ENCODE measurements at regions not wholly inside any gene's neighbourhood (a gene's known extent, or its start where the extent isn't known, plus 50 kb on each side); places are given as distances from the start of the nearest gene placed in this dataset.
"Not testable (repeated sequence)": the region's sequence is repeated elsewhere in the genome, so short reads cannot be mapped to it uniquely, and the experiment has no call there.

GRCh38 chr4:86413426-86413825 lies 53.6 kb upstream of the MAPK10 start:
- H3K27me3 ChIP-seq; ATAC-seq; H3K4me1 ChIP-seq; H3K36me3 ChIP-seq; H3K27ac ChIP-seq; DNase-seq; H3K9me3 ChIP-seq; intact Hi-C loops (cut with DNase I); H3K4me3 ChIP-seq: not testable (repeated sequence)

DNA sequence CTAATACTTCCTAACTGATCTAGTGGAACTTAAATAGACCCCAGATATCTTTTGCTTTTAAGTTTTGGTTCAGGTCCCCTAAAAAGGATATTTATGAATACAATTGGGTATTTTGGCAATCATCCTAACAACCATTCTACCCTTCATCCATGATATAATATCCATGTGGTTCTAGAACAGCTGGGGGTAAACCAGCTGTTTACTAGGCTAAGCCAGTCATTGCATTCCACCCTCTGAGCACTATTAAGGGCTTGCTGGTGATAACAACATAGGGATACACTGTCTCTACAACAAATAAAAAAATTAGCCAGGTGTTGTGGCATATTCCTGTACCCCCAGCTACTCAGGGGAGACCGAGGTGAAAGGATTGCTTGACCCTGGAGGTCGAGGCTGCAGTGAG lies 54.8 kb upstream of the MAPK10 start:
- TF ChIP-seq, protein P1, sequence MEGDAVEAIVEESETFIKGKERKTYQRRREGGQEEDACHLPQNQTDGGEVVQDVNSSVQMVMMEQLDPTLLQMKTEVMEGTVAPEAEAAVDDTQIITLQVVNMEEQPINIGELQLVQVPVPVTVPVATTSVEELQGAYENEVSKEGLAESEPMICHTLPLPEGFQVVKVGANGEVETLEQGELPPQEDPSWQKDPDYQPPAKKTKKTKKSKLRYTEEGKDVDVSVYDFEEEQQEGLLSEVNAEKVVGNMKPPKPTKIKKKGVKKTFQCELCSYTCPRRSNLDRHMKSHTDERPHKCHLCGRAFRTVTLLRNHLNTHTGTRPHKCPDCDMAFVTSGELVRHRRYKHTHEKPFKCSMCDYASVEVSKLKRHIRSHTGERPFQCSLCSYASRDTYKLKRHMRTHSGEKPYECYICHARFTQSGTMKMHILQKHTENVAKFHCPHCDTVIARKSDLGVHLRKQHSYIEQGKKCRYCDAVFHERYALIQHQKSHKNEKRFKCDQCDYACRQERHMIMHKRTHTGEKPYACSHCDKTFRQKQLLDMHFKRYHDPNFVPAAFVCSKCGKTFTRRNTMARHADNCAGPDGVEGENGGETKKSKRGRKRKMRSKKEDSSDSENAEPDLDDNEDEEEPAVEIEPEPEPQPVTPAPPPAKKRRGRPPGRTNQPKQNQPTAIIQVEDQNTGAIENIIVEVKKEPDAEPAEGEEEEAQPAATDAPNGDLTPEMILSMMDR (IDR thresholded peaks at IDR 0.05), result no peak
- no peak for ATAC-seq
- Histone ChIP-seq H3K36me3 (no peaks in the 10 kb centered on the region), H3K9me3 (peaks cover 0 to 6% of the 10 kb centered on the region in 2 donors), H3K4me3 (no peak overlapping the region), H3K27ac (no peak overlapping the region), H3K4me1 (no peaks in the 10 kb centered on the region), H3K27me3 (no peaks in the 10 kb centered on the region)
- intact Hi-C loops (cut with DNase I), result no loop called here
- no peak for DNase-seq

DNA sequence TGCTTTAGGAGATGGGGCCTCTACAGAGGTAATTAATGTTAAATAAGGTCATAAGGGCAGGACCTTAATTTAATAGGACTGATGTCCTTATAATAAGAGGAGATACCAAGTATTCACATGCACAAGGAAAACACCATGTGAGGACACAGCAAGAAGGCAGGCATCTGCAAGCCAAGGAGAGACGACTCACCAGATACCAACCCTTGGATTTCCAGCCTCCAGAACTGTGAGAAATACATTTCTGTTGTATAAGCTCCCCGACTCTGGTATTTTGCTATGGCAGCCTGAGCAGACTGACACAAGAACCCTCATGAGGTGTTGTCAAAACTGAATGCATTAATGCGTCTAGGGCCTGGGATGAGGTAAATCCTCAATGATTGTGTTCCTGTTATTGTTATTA lies 56.2 kb upstream of the MAPK10 start:
- Histone ChIP-seq H3K9me3 (peaks cover 0 to 6% of the 10 kb centered on the region in 2 donors), H3K36me3 (no peaks in the 10 kb centered on the region), H3K4me3 (no peak overlapping the region), H3K27me3 (no peaks in the 10 kb centered on the region), H3K27ac (no peak overlapping the region), H3K4me1 (no peaks in the 10 kb centered on the region)
- intact Hi-C loops (cut with DNase I), result no loop called here
- no peak for DNase-seq
- no peak for ATAC-seq
- TF ChIP-seq, protein P1 (IDR thresholded peaks at IDR 0.05), result no peak

DNA sequence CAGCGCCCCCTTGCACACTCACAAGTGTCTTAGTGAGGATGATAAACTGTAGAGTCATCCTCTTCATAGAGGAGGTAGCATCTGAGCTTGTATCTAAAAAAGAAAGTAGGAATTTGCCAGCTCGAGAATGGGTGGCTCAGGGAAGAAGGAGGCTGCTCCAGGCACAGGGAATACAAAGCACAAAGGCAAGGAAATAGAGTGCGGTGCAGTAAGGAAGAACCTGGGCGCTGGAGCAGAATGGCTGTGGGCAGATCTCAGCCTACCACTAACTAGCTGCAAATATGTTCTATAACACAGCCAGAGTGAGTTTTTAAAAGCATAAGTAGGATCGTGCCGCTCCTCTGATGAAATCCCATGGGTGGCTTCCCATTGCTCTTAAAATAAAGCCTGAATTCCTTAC lies 61.6 kb upstream of the MAPK10 start:
- H3K4me3 ChIP-seq, result no peak overlapping the region

DNA sequence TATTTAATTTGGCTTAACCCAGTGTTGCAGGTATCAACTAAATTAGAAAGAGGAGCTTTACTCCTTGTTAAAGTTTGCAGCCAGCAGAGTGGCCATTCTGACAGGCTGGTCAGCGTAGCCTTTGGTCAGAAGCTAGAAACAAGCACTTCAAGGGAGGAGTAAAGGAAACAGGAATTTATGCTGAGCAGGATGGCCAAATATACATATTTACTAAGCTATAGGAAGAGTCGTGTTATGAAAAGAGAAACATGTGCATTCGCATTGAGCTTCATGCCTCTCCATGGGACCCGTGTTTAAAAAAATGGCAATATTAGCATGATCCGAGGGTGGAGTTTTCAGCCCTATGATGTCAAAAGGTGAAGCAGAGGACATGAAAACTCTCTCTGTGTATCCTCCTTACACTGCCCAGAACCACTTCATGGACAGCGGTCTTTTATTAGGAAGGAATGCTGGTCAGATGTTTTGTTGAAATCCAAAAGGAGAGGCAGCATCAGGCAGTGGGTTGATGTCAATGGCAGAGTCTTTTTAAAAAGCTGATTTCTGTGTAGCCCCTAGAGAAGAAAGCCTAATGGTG lies 71.8 kb upstream of the MAPK10 start:
- intact Hi-C loops (cut with DNase I), result no loop called here
- no peak overlapping the region for H3K27ac ChIP-seq
- no peaks in the 10 kb centered on the region for H3K9me3 ChIP-seq
- ATAC-seq (no peak), DNase-seq (no peak)
- H3K36me3 ChIP-seq, result no peaks in the 10 kb centered on the region
- H3K27me3 ChIP-seq, result no peaks in the 10 kb centered on the region
- H3K4me1 ChIP-seq, result no peaks in the 10 kb centered on the region
- TF ChIP-seq, protein P1 (IDR thresholded peaks at IDR 0.05), result no peak
- no peak overlapping the region for H3K4me3 ChIP-seq

More for the DNA sequence above, 61.6 kb upstream of the MAPK10 start:
- Histone ChIP-seq H3K4me1 (no peaks in the 10 kb centered on the region), H3K9me3 (no peaks in the 10 kb centered on the region), H3K27me3 (no peaks in the 10 kb centered on the region), H3K27ac (no peak overlapping the region), H3K36me3 (no peaks in the 10 kb centered on the region)
- no peak for ATAC-seq
- intact Hi-C loops (cut with DNase I), result no loop called here
- TF ChIP-seq, protein P1 (IDR thresholded peaks at IDR 0.05), result no peak
- no peak for DNase-seq

DNA sequence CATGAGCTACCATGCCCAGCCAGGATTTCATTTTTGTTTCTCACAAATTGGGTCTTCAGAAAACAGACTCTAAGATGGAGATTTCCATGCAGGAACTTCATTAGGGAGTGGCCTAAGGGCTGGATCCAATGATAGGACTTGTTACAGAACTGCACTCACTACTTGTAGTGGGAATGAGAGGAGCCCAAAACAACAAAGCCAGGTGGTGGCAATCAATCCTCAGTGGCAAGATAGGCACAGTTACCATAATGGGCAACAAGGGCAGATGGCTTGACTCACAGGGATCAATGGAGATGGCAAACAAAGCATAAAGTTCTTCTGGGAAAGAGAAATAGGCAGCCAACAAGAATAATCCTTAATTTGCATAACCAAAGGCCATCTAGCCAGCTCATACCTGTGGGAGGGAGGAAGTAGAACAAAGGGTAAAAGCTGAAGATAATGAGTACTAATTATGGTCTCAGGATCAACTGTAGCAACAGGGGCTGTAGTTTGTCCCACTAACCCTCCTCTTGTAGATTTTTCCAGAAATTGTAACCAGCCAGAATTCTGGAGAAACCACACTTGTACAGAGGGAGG lies 72.8 kb upstream of the MAPK10 start:
- Histone ChIP-seq H3K4me1 (no peaks in the 10 kb centered on the region), H3K4me3 (no peak overlapping the region), H3K27ac (no peak overlapping the region), H3K9me3 (no peaks in the 10 kb centered on the region), H3K36me3 (no peaks in the 10 kb centered on the region), H3K27me3 (no peaks in the 10 kb centered on the region)
- ATAC-seq (no peak), DNase-seq (no peak)
- intact Hi-C loops (cut with DNase I), result no loop called here
- TF ChIP-seq, protein P1 (IDR thresholded peaks at IDR 0.05), result no peak
